ENCODE measurements at regions not wholly inside any gene's neighbourhood (a gene's known extent, or its start where the extent isn't known, plus 50 kb on each side); places are given as distances from the start of the nearest gene placed in this dataset.

- DNase-seq (ENCODE audit: low read depth, low spot score): no peak
These were observed 342.8 kb downstream of the MTX2 start for GRCh38 chr2:176612036-176612435.

GRCh38 chr2:176612736-176613135, 343.5 kb downstream of the MTX2 start:
- no peak for DNase-seq (ENCODE audit: low read depth, low spot score)

GRCh38 chr2:176613323-176613987, 344.2 kb downstream of the MTX2 start:
- no peak for DNase-seq (ENCODE audit: low read depth, low spot score)

- DNase-seq (ENCODE audit: low read depth, low spot score): no peak
These were observed 344.8 kb downstream of the MTX2 start for GRCh38 chr2:176614049-176614448.

GRCh38 chr2:176614930-176615329, 345.7 kb downstream of the MTX2 start:
- DNase-seq (ENCODE audit: low read depth, low spot score): no peak

GRCh38 chr2:176619504-176619903, 350.3 kb downstream of the MTX2 start:
- DNase-seq (ENCODE audit: low read depth, low spot score): no peak

GRCh38 chr2:176621350-176621749, 352.1 kb downstream of the MTX2 start:
- no peak for DNase-seq (ENCODE audit: low read depth, low spot score)

GRCh38 chr2:176622792-176623191, 353.6 kb downstream of the MTX2 start:
- DNase-seq (ENCODE audit: low read depth, low spot score): no peak

GRCh38 chr2:176626796-176627195, 357.6 kb downstream of the MTX2 start:
- no peak for DNase-seq (ENCODE audit: low read depth, low spot score)

- DNase-seq (ENCODE audit: low read depth, low spot score): no peak
These were observed 359.2 kb downstream of the MTX2 start for GRCh38 chr2:176628438-176628837.

GRCh38 chr2:176633754-176634153, 364.5 kb downstream of the MTX2 start:
- no peak for DNase-seq (ENCODE audit: low read depth, low spot score)

GRCh38 chr2:176636401-176636800, 367.2 kb downstream of the MTX2 start:
- DNase-seq (ENCODE audit: low read depth, low spot score): no peak

- DNase-seq (ENCODE audit: low read depth, low spot score): no peak
These were observed 367.9 kb downstream of the MTX2 start for GRCh38 chr2:176637142-176637485.

- no peak for DNase-seq (ENCODE audit: low read depth, low spot score)
These were observed 368.4 kb downstream of the MTX2 start for GRCh38 chr2:176637486-176638166.

- DNase-seq (ENCODE audit: low read depth, low spot score): no peak
These were observed 369.1 kb downstream of the MTX2 start for GRCh38 chr2:176638167-176639015.

GRCh38 chr2:176639016-176639343, 369.7 kb downstream of the MTX2 start:
- no peak for DNase-seq (ENCODE audit: low read depth, low spot score)

GRCh38 chr2:176639671-176640070, 370.4 kb downstream of the MTX2 start:
- no peak for DNase-seq (ENCODE audit: low read depth, low spot score)

- no peak for DNase-seq (ENCODE audit: low read depth, low spot score)
These were observed 372.2 kb downstream of the MTX2 start for GRCh38 chr2:176641436-176641835.

GRCh38 chr2:176642074-176642473, 372.8 kb downstream of the MTX2 start:
- DNase-seq (ENCODE audit: low read depth, low spot score): no peak

GRCh38 chr2:176643646-176644045, 374.4 kb downstream of the MTX2 start:
- no peak for DNase-seq (ENCODE audit: low read depth, low spot score)

- DNase-seq (ENCODE audit: low read depth, low spot score): no peak
These were observed 376.3 kb downstream of the MTX2 start for GRCh38 chr2:176645494-176645893.

GRCh38 chr2:176646033-176646615, 376.9 kb downstream of the MTX2 start:
- DNase-seq (ENCODE audit: low read depth, low spot score): peak; percentile 52

Measured in iPS DF 19.7 (cell line).